SU-DHL-6 (cell line): ENCODE measurements at regions not wholly inside any gene's neighbourhood (a gene's known extent, or its start where the extent isn't known, plus 50 kb on each side); places are given as distances from the start of the nearest gene placed in this dataset.

ENCODE experiments used
- EZH2phosphoT487 ChIP-seq: fragments of 200-600 bp; sonication (generic), shearing (Covaris generic); conservative IDR thresholded peaks from 2 replicates; pipeline ENCODE4 v1.6.1; 2018; ENCODE audit warnings: mild to moderate bottlenecking, antibody characterized with exemption, low read length, moderate library complexity, mixed read lengths
- TF ChIP-seq, protein P1 (sequence below): fragments of 200-600 bp; sonication (generic); IDR thresholded peaks from one replicate; pipeline ENCODE4 v1.5.1; 2017; ENCODE audit warnings: antibody characterized with exemption, mild to moderate bottlenecking, low read length, moderate library complexity; ENCODE audit not compliant: insufficient read depth, poor library complexity, severe bottlenecking

DNA sequence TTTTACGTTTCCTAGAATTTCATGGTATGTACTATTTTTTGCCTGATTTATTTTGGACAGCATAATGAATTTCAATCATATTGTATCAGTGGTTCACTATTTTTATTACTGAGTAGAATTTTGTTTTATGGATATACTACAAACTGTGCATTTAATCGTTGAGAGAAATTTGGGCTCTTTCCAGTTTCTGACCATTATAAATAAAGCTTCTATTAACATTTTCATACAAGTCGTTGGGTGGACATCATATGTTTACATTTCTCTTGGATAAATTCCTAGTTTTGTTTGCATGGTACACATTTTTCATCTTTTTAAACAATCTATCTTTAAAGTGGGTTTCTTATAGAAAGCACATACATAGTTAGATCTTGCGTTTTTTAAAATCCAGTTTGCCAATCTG is 472.7 kb upstream of the MAGEB18 start:
- TF ChIP-seq, protein P1, sequence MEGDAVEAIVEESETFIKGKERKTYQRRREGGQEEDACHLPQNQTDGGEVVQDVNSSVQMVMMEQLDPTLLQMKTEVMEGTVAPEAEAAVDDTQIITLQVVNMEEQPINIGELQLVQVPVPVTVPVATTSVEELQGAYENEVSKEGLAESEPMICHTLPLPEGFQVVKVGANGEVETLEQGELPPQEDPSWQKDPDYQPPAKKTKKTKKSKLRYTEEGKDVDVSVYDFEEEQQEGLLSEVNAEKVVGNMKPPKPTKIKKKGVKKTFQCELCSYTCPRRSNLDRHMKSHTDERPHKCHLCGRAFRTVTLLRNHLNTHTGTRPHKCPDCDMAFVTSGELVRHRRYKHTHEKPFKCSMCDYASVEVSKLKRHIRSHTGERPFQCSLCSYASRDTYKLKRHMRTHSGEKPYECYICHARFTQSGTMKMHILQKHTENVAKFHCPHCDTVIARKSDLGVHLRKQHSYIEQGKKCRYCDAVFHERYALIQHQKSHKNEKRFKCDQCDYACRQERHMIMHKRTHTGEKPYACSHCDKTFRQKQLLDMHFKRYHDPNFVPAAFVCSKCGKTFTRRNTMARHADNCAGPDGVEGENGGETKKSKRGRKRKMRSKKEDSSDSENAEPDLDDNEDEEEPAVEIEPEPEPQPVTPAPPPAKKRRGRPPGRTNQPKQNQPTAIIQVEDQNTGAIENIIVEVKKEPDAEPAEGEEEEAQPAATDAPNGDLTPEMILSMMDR, result no peak
- TF ChIP-seq EZH2phosphoT487, result no peak
